Epithelial cell of esophagus (primary cell): ENCODE measurements at regions not wholly inside any gene's neighbourhood (a gene's known extent, or its start where the extent isn't known, plus 50 kb on each side); places are given as distances from the start of the nearest gene placed in this dataset.

Source experiments
- DNase-seq: peaks from one replicate; pipeline ENCODE4 v3.0.0; 2010; ENCODE audit warnings: low read depth
- H3K4me3 ChIP-seq: 2 replicates; pipeline ENCODE4 v1.5.1; 2011; ENCODE audit warnings: mild to moderate bottlenecking, low read length, control low read depth
- TF ChIP-seq, protein P1 (sequence below): IDR thresholded peaks from 2 replicates; pipeline ENCODE4 v1.5.1; 2011; ENCODE audit warnings: low read depth, mild to moderate bottlenecking, low read length, control low read depth, inconsistent platforms; ENCODE audit not compliant: insufficient read depth; ENCODE audit errors: missing control alignments

DNA sequence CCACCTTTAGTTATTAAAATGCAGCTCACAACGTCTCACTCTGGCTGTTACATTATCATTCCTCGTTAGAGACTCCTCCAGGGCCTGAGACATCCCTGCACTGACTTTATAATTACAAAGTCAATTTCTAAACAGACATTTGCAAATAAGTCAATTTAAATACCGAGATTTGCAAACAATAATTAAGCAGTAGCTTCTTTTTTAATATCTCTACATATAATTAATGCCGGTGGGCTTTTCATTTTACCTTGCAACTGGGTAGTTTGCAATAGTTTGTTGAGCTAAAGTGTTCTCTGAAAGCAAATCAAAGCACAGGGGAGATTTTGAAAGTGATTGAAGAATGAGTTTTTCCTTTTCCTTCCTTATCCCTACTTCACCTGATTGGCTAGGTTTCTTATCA, 154.4 kb downstream of the TLR4 start:
- TF ChIP-seq, protein P1, sequence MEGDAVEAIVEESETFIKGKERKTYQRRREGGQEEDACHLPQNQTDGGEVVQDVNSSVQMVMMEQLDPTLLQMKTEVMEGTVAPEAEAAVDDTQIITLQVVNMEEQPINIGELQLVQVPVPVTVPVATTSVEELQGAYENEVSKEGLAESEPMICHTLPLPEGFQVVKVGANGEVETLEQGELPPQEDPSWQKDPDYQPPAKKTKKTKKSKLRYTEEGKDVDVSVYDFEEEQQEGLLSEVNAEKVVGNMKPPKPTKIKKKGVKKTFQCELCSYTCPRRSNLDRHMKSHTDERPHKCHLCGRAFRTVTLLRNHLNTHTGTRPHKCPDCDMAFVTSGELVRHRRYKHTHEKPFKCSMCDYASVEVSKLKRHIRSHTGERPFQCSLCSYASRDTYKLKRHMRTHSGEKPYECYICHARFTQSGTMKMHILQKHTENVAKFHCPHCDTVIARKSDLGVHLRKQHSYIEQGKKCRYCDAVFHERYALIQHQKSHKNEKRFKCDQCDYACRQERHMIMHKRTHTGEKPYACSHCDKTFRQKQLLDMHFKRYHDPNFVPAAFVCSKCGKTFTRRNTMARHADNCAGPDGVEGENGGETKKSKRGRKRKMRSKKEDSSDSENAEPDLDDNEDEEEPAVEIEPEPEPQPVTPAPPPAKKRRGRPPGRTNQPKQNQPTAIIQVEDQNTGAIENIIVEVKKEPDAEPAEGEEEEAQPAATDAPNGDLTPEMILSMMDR: no peak
- no peak for DNase-seq
- no peak overlapping the region for H3K4me3 ChIP-seq

DNA sequence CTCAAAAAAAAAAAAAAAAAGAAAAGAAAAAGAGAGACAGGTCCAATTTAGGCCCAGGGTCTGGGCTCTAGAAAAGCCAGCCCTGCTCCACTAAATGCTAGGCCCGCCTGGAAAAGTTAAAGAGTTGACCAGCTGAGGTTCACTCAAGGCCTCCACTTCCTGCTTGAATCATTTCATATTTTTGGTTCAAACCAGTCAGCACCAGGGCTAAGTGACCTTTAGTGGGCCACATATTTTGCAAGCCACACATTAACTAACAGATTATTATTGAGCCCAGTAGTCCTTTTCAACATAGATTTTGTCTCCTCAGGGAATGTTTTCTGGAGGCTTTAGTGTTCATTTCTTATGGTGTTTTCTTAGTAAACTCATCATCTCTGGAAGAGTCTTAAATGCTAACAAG, 156.6 kb downstream of the TLR4 start:
- no peak overlapping the region for H3K4me3 ChIP-seq
- TF ChIP-seq, protein P1: no peak
- no peak for DNase-seq

DNA sequence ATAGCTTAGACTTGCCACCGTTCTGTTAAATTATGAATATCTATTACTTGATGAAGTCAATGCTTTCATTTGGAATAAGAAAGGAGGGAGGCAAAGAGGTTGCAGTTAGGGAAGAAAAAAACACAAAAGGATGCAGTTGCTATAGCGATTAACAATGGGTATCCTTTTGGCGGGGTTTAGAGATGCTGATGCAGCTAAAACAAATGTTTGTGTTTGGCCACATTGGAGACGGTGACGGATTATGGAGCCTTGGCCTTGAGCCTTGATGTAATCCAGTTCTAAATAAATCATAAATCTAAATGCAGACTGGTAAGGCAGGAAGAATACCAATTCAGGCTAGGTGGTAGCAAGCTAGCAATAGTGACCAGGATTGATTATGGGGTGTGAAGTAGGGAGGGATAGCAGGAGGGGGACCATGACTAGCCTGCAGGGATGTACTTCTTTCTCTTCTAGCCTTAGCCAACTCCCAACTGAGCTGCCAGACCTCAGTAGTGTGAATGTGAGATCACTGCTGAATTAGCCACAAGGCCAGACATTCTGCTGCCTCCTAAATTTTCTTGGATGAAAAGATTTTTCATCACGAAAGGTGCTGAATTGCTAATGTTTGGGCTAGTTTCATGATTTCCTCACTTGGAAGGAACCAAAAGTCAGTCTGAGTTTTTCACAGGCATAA, 160.3 kb downstream of the TLR4 start:
- H3K4me3 ChIP-seq: no peak overlapping the region
- DNase-seq: no peak
- TF ChIP-seq, protein P1: no peak

DNA sequence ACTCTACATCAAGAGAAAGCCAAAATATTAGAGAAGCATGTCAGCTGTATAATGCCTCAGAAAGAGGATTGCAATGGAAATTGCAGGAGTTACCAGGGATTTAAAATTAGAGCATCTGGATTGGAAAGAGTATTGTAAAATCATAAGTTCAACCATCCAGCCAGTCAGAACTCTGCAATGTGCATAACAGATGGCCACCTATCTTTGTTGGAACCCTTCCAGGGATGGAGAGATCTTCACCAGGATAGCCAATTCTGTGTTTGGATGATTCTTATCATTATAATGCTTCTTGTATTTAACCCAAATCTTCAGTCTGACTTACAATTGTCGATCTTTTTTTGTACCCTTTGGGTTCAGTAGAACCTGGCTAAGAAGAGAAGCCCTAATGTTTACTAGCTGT, 164.4 kb downstream of the TLR4 start:
- H3K4me3 ChIP-seq: no peak overlapping the region
- no peak for DNase-seq
- TF ChIP-seq, protein P1: no peak

DNA sequence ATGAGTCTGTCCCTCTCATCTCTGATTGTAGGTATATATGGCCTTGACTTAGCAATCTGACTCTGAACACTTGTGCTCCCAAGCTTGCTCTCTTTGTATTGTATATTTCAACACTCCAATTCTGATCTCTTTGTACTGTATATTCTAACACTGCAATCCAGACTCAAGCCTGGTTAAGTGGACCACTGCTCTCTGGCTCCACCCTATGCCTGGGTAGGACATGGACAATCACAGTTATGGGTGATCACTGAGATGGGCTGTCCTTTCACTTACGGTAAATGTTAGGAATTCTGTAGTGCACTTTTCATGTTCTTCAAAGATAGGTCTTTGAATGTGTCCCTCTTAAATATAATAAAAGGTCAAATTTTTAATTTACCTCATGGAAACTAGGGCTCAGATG, 165.1 kb downstream of the TLR4 start:
- no peak for DNase-seq
- TF ChIP-seq, protein P1: no peak
- no peak overlapping the region for H3K4me3 ChIP-seq

DNA sequence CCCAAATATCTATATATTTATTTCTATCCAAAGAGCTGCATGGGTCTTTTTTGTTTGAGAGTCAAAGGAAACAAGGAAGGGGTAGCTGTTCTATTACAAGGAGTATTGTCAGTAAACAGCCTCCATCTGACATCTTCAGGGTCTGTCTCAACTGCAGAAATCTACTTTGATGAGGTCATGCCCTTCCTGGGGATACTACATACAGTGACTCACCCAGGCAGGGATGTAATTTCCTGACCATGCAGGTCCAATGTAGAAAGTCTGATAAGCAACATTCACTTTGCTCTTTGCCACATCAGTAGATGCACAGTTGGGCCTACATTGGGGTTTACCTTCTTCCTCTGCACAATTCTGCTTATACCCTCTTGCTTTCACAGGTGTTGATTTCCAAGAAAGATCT, 165.5 kb downstream of the TLR4 start:
- TF ChIP-seq, protein P1: no peak
- DNase-seq: no peak
- no peak overlapping the region for H3K4me3 ChIP-seq

DNA sequence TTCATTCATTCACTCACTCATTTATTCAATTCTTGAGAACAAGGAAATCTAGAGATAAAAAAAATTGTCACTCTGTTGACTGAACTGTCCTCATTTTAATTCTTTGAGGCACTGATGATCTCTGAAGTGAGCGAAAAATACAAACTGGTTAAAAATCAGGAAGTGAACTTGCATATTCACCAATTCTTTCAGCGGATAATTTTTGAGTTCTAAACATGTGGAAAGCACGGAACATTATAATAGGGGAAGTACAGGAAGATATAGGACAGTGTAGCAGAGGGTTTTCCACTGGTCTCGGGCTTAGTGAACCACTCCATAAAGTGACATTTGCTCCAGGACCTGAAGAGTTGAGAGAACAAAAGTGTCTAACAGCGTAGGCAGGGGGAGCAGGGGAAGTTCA, 169.5 kb downstream of the TLR4 start:
- H3K4me3 ChIP-seq: no peak overlapping the region
- TF ChIP-seq, protein P1: no peak
- DNase-seq: no peak
